Testis (tissue), 2 donors: ENCODE measurements at regions not wholly inside any gene's neighbourhood (a gene's known extent, or its start where the extent isn't known, plus 50 kb on each side); places are given as distances from the start of the nearest gene placed in this dataset.

Source experiments
- POLR2A ChIP-seq: fragments of 450-650 bp; IDR thresholded peaks from one replicate; pipeline ENCODE4 v1.6.1; 2017; ENCODE audit warnings: antibody characterized with exemption, mild to moderate bottlenecking, moderate library complexity
- TF ChIP-seq, protein P1 (sequence below), 3 experiments: fragments of 450-650 bp in 2 of 3; fragments of 200-600 bp in 1 of 3; sonication (generic) in 1 of 3; IDR thresholded peaks; one replicate each; pipeline ENCODE4 v1.5.1; 2016 to 2019; ENCODE audit warnings: antibody characterized with exemption in 3 of 3, mild to moderate bottlenecking in 2 of 3, moderate library complexity in 1 of 3

DNA sequence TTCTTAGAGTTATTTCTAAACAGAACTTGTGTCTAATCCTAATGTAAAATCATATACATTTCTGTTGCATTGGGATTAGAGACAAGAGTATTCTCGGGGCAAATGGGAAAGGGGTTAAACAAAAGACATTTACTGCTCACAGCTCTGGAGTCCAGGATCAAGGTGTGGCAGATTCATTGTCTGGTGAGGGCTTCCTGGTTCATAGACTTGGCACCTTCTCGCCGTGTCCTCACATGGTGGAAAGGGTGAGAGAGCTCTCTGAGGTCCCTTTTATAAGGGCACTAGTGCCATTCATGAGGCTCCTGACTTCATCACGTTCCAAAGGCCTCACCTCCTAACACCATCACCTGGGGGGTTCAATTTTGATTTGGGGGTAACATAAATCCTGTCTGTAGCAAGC, 90.3 kb upstream of the PRKX start:
- TF ChIP-seq POLR2A = no peak
- TF ChIP-seq, protein P1, sequence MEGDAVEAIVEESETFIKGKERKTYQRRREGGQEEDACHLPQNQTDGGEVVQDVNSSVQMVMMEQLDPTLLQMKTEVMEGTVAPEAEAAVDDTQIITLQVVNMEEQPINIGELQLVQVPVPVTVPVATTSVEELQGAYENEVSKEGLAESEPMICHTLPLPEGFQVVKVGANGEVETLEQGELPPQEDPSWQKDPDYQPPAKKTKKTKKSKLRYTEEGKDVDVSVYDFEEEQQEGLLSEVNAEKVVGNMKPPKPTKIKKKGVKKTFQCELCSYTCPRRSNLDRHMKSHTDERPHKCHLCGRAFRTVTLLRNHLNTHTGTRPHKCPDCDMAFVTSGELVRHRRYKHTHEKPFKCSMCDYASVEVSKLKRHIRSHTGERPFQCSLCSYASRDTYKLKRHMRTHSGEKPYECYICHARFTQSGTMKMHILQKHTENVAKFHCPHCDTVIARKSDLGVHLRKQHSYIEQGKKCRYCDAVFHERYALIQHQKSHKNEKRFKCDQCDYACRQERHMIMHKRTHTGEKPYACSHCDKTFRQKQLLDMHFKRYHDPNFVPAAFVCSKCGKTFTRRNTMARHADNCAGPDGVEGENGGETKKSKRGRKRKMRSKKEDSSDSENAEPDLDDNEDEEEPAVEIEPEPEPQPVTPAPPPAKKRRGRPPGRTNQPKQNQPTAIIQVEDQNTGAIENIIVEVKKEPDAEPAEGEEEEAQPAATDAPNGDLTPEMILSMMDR (IDR thresholded peaks at IDR 0.05) = no peak
